Ishikawa (cell line): ENCODE measurements at regions not wholly inside any gene's neighbourhood (a gene's known extent, or its start where the extent isn't known, plus 50 kb on each side); places are given as distances from the start of the nearest gene placed in this dataset.

ENCODE experiments used
- CEBPB ChIP-seq: IDR thresholded peaks from 2 replicates; pipeline ENCODE4 v1.6.1; 2012
- MAX ChIP-seq: IDR thresholded peaks from 2 replicates; pipeline ENCODE4 v1.6.1; 2012
- TAF1 ChIP-seq: IDR thresholded peaks from 2 replicates; pipeline ENCODE4 v1.6.1; 2012; ENCODE audit warnings: low read depth, mild to moderate bottlenecking
- TCF12 ChIP-seq: IDR thresholded peaks from 2 replicates; pipeline ENCODE4 v1.6.1; 2012; ENCODE audit warnings: low read depth
- USF1 ChIP-seq: IDR thresholded peaks from 2 replicates; pipeline ENCODE4 v1.6.1; 2012

DNA sequence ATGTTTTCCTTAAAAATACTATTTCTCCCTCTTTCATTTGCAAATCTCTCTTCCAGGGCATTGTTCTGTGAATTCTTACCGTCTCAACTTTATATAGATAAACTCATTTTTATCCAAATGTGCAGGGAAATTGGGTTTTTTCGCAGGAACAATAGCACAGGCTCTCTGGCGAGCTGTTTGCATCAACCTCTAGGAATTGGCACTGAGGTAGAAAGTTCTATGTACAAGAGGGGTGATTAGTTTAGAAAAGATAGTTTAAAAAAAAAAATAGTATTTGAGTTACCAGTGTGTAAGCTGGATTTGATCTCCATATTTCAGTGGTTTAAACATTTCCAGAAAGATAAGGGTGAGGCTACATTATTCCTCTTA is 129.7 kb upstream of the BTN3A2 start:
- TF ChIP-seq TCF12 (no peak), USF1 (no peak), CEBPB (no peak), MAX (no peak), TAF1 (no peak)
